DND-41 (cell line): ENCODE measurements at regions not wholly inside any gene's neighbourhood (a gene's known extent, or its start where the extent isn't known, plus 50 kb on each side); places are given as distances from the start of the nearest gene placed in this dataset.

Experiments used
- ATAC-seq: fragments of 200-7000 bp; cut with Tn5 transposase; 3 replicates; pipeline ENCODE4 v1.9.1; 2021; ENCODE audit warnings: low read depth; ENCODE audit not compliant: insufficient read depth
- DNase-seq: peaks from one replicate; pipeline ENCODE4 v3.0.0-alpha.2; 2020
- H2AFZ ChIP-seq: 2 replicates; pipeline ENCODE4 v1.6.0; 2012; ENCODE audit warnings: low read depth, low read length
- H3K27ac ChIP-seq: 2 replicates; pipeline ENCODE4 v1.5.1; 2012; ENCODE audit warnings: low read length, inconsistent platforms
- H3K27me3 ChIP-seq: fragments of 200-600 bp; sonication (generic); 2 replicates; pipeline ENCODE4 v1.6.0; 2012; ENCODE audit warnings: low read length, mild to moderate bottlenecking, inconsistent platforms; ENCODE audit not compliant: insufficient read depth, poor library complexity
- H3K36me3 ChIP-seq: 2 replicates; pipeline ENCODE4 v1.5.1; 2012; ENCODE audit warnings: low read length, inconsistent platforms; ENCODE audit not compliant: insufficient read depth
- H3K4me1 ChIP-seq: 2 replicates; pipeline ENCODE4 v1.5.1; 2012; ENCODE audit warnings: mild to moderate bottlenecking, low read length; ENCODE audit not compliant: insufficient read depth
- H3K4me2 ChIP-seq: 2 replicates; pipeline ENCODE4 v1.6.0; 2012; ENCODE audit warnings: mild to moderate bottlenecking, moderate library complexity, low read length, inconsistent platforms; ENCODE audit not compliant: insufficient read depth
- H3K4me3 ChIP-seq, 2 experiments: fragments of 200-600 bp in 1 of 2; shearing (Covaris generic) in 1 of 2; 2 replicates each; pipeline ENCODE4 v1.5.1; 2012 to 2016; ENCODE audit warnings: inconsistent platforms in 2 of 2, low read length in 2 of 2, mild to moderate bottlenecking in 2 of 2, low read depth in 1 of 2, moderate library complexity in 1 of 2
- H3K79me2 ChIP-seq: 2 replicates; pipeline ENCODE4 v1.6.0; 2012; ENCODE audit warnings: low read length, inconsistent platforms; ENCODE audit not compliant: insufficient read depth
- H3K9ac ChIP-seq: 2 replicates; pipeline ENCODE4 v1.6.0; 2012; ENCODE audit warnings: low read depth, mild to moderate bottlenecking, inconsistent platforms, low read length, moderate library complexity
- H3K9me3 ChIP-seq: 2 replicates; pipeline ENCODE4 v1.5.1; 2012; ENCODE audit warnings: low read length, moderate library complexity, mild to moderate bottlenecking, inconsistent platforms; ENCODE audit not compliant: insufficient read depth, severe bottlenecking
- H4K20me1 ChIP-seq: 2 replicates; pipeline ENCODE4 v1.6.0; 2012; ENCODE audit warnings: low read length; ENCODE audit not compliant: insufficient read depth
- EZH2 ChIP-seq: IDR thresholded peaks from 3 replicates; pipeline ENCODE4 v1.6.1; 2012; ENCODE audit warnings: borderline replicate concordance, low read depth, mild to moderate bottlenecking, moderate library complexity, low read length, inconsistent platforms; ENCODE audit not compliant: severe bottlenecking
- TF ChIP-seq, protein P1 (sequence below): IDR thresholded peaks from 2 replicates; pipeline ENCODE4 v1.5.1; 2012; ENCODE audit warnings: borderline replicate concordance, low read length, moderate library complexity, mild to moderate bottlenecking; ENCODE audit not compliant: poor library complexity, severe bottlenecking; ENCODE audit errors: extremely low read depth

DNA sequence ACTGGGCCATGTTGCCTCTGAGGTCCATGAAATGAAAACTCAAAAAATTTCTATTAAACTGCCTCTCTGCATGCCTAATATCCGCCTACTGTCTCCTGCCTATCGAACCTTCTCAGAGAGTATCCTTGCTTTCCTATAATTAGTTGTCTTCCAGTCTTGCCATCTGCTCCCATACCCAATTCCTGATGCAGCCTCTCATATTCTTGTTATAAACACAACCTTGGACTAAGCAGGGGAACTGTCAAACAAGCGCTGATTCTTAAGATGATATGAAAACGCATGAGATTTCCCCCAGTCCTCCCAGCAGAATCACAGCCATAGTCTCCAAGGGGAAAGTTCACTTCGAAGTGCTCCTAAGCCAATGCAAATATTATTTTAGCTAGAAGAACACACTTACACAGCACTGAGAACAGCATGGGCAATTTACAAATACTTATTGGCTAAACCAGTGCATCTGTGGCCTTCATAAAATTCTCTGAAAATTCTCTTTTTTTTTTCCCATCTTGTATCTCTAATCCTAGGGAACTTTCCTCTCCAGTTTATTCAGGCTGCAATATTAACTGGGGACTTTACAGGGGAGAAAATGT lies 471.6 kb downstream of the MBD2 start:
- no peak overlapping the region for H3K4me2 ChIP-seq
- H3K9ac ChIP-seq, result no peak overlapping the region
- TF ChIP-seq, protein P1, sequence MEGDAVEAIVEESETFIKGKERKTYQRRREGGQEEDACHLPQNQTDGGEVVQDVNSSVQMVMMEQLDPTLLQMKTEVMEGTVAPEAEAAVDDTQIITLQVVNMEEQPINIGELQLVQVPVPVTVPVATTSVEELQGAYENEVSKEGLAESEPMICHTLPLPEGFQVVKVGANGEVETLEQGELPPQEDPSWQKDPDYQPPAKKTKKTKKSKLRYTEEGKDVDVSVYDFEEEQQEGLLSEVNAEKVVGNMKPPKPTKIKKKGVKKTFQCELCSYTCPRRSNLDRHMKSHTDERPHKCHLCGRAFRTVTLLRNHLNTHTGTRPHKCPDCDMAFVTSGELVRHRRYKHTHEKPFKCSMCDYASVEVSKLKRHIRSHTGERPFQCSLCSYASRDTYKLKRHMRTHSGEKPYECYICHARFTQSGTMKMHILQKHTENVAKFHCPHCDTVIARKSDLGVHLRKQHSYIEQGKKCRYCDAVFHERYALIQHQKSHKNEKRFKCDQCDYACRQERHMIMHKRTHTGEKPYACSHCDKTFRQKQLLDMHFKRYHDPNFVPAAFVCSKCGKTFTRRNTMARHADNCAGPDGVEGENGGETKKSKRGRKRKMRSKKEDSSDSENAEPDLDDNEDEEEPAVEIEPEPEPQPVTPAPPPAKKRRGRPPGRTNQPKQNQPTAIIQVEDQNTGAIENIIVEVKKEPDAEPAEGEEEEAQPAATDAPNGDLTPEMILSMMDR, result no peak
- no peak for TF ChIP-seq EZH2
- no peaks in the 10 kb centered on the region for H3K9me3 ChIP-seq
- no peaks in the 10 kb centered on the region for H3K27me3 ChIP-seq
- DNase-seq (no peak), ATAC-seq (no peak)
- no peak overlapping the region for H3K4me3 ChIP-seq
- H3K27ac ChIP-seq, result no peak overlapping the region
- H3K79me2 ChIP-seq, result no peaks in the 10 kb centered on the region
- H3K36me3 ChIP-seq, result no peaks in the 10 kb centered on the region
- H3K4me1 ChIP-seq, result no peaks in the 10 kb centered on the region
- no peaks in the 10 kb centered on the region for H4K20me1 ChIP-seq
- no peak overlapping the region for H2AFZ ChIP-seq

DNA sequence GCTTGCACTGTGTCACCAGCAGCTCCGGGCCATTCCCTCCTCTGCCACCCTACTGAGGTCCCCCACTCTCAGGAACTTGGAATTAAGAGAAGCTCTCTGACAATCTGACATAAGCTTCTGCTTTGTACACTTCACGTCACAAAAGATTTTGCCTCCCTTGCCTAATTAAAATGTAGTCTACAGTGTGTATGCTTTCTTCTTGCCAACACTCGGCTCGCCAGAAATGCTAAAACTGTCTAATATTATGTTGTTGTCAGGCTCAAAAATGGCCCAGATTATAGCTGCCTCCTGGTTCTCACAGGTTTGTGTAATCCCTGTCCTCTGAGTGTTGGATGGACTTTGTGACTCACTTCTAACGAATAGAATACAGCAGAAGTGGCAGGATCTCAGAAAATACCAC lies 474.7 kb downstream of the MBD2 start:
- H3K4me1 ChIP-seq, result no peaks in the 10 kb centered on the region
- no peaks in the 10 kb centered on the region for H3K36me3 ChIP-seq
- H3K4me2 ChIP-seq, result no peak overlapping the region
- H2AFZ ChIP-seq, result no peak overlapping the region
- ATAC-seq (no peak), DNase-seq (no peak)
- no peak overlapping the region for H3K27ac ChIP-seq
- no peak overlapping the region for H3K4me3 ChIP-seq
- H3K9ac ChIP-seq, result no peak overlapping the region
- peaks cover 3% of the 10 kb centered on the region for H3K9me3 ChIP-seq
- no peaks in the 10 kb centered on the region for H3K27me3 ChIP-seq
- no peaks in the 10 kb centered on the region for H4K20me1 ChIP-seq
- no peaks in the 10 kb centered on the region for H3K79me2 ChIP-seq
- TF ChIP-seq, protein P1, result no peak
- TF ChIP-seq EZH2, result no peak

DNA sequence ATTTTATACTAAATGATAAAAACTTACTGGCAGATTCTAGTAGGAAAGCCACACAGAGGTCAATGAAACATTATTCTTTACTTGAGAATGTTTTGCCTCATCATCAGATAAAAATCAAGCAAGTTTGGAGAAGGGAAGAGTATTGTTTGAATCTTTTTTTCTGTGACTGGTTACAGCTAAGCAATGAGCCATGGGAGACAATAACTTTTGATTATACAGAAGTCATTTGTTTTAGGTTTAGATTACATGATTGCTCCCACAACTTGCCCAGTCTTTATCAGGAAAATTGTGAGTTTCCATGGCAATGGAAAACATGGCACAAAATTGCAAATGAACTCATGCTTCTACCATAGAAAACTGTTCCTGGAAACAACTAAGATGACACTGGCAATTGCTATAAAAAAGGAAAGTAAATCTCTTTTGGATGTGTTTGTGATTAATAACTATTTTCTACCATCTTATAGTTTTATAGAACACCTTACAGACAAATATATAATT lies 476.8 kb downstream of the MBD2 start:
- TF ChIP-seq, protein P1, result no peak
- TF ChIP-seq EZH2, result no peak
- no peaks in the 10 kb centered on the region for H3K79me2 ChIP-seq
- H4K20me1 ChIP-seq, result no peaks in the 10 kb centered on the region
- peaks cover 3% of the 10 kb centered on the region for H3K9me3 ChIP-seq
- no peaks in the 10 kb centered on the region for H3K4me1 ChIP-seq
- no peak overlapping the region for H2AFZ ChIP-seq
- no peak for ATAC-seq
- H3K4me2 ChIP-seq, result no peak overlapping the region
- no peaks in the 10 kb centered on the region for H3K27me3 ChIP-seq
- H3K9ac ChIP-seq, result no peak overlapping the region
- no peaks in the 10 kb centered on the region for H3K36me3 ChIP-seq
- DNase-seq, result no peak
- no peak overlapping the region for H3K27ac ChIP-seq
- no peak overlapping the region for H3K4me3 ChIP-seq

DNA sequence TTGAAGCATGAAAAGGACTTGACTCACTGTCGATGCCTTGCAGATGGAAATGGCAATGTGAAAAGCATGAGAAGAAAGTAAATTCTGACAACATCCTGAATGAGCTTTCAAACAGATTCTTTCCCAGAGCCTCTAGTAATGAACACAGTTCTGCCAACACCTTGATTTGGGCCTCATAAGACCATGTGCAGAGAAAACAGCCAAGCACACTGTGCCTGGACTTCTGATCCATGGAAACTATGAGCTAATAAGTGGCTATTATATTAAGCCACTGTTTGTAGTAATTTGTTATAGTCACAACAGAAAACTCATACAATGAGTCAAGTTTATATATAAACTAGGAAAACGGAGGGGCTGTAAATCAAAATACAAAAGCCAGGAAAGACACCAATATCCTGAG lies 477.3 kb downstream of the MBD2 start:
- H3K4me3 ChIP-seq, result no peak overlapping the region
- H3K4me1 ChIP-seq, result no peaks in the 10 kb centered on the region
- no peaks in the 10 kb centered on the region for H3K36me3 ChIP-seq
- no peak overlapping the region for H2AFZ ChIP-seq
- H3K9me3 ChIP-seq, result peaks cover 3% of the 10 kb centered on the region
- no peak overlapping the region for H3K9ac ChIP-seq
- H3K4me2 ChIP-seq, result no peak overlapping the region
- DNase-seq, result no peak
- H3K27ac ChIP-seq, result no peak overlapping the region
- H3K79me2 ChIP-seq, result no peaks in the 10 kb centered on the region
- no peak for ATAC-seq
- H3K27me3 ChIP-seq, result no peaks in the 10 kb centered on the region
- H4K20me1 ChIP-seq, result no peaks in the 10 kb centered on the region
- TF ChIP-seq, protein P1, result no peak
- TF ChIP-seq EZH2, result no peak
